ENCODE measurements at regions not wholly inside any gene's neighbourhood (a gene's known extent, or its start where the extent isn't known, plus 50 kb on each side); places are given as distances from the start of the nearest gene placed in this dataset.

DNA sequence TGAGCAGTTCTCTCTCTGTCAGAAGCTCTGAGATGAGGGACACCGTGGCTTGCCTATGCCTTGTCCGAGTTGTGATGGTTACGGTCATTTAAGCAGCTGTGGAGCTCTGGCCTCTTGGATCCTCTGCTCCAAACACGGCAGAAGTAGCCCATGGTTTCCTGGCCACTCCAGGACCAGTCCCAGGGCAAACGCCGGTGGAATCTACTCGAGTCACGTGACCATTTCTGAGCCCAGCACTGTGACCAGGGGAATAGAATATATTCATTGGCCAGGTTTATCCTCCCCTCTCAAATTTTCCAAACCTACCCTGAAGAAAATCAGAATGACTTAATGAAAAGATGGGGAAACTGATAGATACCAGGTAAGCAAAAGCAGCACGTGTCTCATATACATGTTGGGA lies 152.8 kb downstream of the TTLL2 start:
- TF ChIP-seq, protein P1, sequence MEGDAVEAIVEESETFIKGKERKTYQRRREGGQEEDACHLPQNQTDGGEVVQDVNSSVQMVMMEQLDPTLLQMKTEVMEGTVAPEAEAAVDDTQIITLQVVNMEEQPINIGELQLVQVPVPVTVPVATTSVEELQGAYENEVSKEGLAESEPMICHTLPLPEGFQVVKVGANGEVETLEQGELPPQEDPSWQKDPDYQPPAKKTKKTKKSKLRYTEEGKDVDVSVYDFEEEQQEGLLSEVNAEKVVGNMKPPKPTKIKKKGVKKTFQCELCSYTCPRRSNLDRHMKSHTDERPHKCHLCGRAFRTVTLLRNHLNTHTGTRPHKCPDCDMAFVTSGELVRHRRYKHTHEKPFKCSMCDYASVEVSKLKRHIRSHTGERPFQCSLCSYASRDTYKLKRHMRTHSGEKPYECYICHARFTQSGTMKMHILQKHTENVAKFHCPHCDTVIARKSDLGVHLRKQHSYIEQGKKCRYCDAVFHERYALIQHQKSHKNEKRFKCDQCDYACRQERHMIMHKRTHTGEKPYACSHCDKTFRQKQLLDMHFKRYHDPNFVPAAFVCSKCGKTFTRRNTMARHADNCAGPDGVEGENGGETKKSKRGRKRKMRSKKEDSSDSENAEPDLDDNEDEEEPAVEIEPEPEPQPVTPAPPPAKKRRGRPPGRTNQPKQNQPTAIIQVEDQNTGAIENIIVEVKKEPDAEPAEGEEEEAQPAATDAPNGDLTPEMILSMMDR (IDR thresholded peaks at IDR 0.05 in 2 of 3, conservative IDR thresholded peaks at IDR 0.05 in 1 of 3; ENCODE audit: borderline replicate concordance in 1 of 3, insufficient read depth in 1 of 3, low read depth in 2 of 3, low read length in 2 of 3) = no peak
- TF ChIP-seq POLR2A (IDR thresholded peaks at IDR 0.05; ENCODE audit: borderline replicate concordance, extremely low read depth, insufficient read depth, insufficient read length) = no peak
- no peak for TF ChIP-seq ELF1 (IDR thresholded peaks at IDR 0.05; ENCODE audit: borderline replicate concordance, low read depth)
- no peak for TF ChIP-seq SP1 (IDR thresholded peaks at IDR 0.05; ENCODE audit: low read depth)
- TF ChIP-seq CEBPB (IDR thresholded peaks at IDR 0.05; ENCODE audit: low read depth) = no peak
- TF ChIP-seq, protein P2, sequence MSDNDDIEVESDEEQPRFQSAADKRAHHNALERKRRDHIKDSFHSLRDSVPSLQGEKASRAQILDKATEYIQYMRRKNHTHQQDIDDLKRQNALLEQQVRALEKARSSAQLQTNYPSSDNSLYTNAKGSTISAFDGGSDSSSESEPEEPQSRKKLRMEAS (IDR thresholded peaks at IDR 0.05) = no peak

All from HCT116 (cell line).